Jurkat, Clone E6-1 (cell line): ENCODE measurements at regions not wholly inside any gene's neighbourhood (a gene's known extent, or its start where the extent isn't known, plus 50 kb on each side); places are given as distances from the start of the nearest gene placed in this dataset.

Experiments
- DNase-seq: peaks from one replicate; pipeline ENCODE4 v3.0.0-alpha.2; 2011; ENCODE audit warnings: low read depth, low spot score
- H3K4me3 ChIP-seq: 2 replicates; pipeline ENCODE4 v1.5.1; 2011; ENCODE audit warnings: mild to moderate bottlenecking, low read length, control low read depth, moderate library complexity

- no peak overlapping the region for H3K4me3 ChIP-seq
- no peak for DNase-seq
These were observed 553.1 kb downstream of the EFNB2 start for GRCh38 chr13:105982219-105982930.

- no peak for DNase-seq
- H3K4me3 ChIP-seq = no peak overlapping the region
These were observed 556.1 kb downstream of the EFNB2 start for GRCh38 chr13:105979131-105980011.

GRCh38 chr13:105974380-105974779, 561.1 kb downstream of the EFNB2 start:
- no peak overlapping the region for H3K4me3 ChIP-seq
- DNase-seq = no peak

GRCh38 chr13:105972811-105973590, 562.5 kb downstream of the EFNB2 start:
- no peak overlapping the region for H3K4me3 ChIP-seq
- no peak for DNase-seq

DNA sequence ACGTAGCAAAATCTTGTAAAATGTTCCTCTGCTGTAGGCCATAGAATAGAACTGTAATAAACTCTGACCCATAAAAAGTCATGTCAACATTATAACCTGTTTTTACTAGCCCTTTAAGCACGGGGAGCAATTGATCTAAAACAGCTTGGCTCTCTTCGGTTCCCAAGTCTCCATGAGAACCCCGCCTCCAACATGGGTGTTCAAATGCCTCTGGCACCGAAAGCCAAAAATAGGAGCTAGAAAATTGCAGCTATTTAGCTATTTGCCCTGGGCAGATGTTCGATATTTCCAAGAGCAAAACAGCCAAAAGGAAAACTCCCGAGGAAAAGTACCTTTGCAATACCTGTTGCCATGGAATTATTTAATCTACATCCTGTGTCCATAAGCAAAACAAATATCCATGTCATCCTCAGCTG, 563.1 kb downstream of the EFNB2 start:
- DNase-seq = no peak
- no peak overlapping the region for H3K4me3 ChIP-seq

- no peak for DNase-seq
- no peak overlapping the region for H3K4me3 ChIP-seq
These were observed 563.7 kb downstream of the EFNB2 start for GRCh38 chr13:105971738-105972137.

DNA sequence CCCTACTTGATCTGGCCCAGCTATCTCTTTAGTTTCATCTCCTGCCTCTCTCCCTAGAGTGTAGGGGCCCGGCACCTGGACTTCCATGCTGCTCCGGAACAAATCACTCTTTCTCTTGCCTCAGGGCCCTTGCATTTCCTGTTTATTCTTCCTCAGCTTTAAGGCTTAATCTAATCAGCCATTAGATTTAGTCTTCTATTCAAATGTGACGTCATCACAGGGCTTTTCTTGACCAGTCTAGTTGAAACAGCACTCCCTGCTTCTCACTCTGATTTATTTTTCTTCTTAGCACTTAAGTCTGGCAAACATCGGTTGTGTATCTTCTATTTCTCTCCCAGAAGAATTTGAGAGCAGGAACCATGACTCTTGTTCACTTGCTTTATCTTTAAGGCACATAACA, 564.1 kb downstream of the EFNB2 start:
- no peak overlapping the region for H3K4me3 ChIP-seq
- no peak for DNase-seq

GRCh38 chr13:105969761-105970160, 565.7 kb downstream of the EFNB2 start:
- no peak overlapping the region for H3K4me3 ChIP-seq
- DNase-seq = no peak

DNA sequence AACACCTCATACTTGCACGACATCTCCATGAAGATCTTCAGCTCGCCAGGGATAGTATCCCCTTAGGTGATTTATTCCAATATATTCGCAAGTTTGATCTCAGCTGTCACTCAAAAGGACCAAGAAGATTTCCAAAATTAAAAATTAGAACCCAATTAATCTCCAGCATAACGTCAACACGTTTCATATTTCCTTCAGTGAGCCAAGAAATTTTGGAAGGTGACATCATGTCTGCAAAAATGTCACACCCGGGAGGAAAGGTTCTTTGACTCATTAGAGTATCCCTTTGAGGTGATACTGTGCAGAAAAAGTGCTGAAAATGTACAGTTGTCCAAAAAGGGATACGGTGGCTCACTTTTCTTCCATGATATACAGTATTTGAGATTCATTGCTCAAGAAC, 569.6 kb downstream of the EFNB2 start:
- DNase-seq = no peak
- H3K4me3 ChIP-seq = no peak overlapping the region

DNA sequence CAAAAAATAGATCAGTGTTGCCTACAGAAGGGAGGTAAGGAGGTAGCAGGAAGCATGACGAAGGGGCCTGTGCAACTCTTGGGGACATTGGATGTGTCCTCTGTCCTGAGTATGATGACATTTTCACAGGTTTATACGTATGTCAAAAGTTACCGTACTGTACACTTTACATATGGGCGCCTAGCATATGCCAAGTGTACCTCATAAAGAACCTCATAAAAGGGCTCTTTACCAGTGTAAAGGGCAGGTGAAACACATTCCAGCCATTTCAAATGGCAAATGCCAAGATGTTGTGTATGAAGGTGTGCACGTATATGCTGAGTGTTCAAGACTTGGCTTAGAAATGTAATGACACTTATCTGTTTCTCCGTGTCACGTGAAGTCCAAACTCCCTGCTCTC, 573.4 kb downstream of the EFNB2 start:
- DNase-seq = no peak
- no peak overlapping the region for H3K4me3 ChIP-seq

GRCh38 chr13:105961438-105961837, 574.0 kb downstream of the EFNB2 start:
- DNase-seq = no peak
- no peak overlapping the region for H3K4me3 ChIP-seq

- H3K4me3 ChIP-seq = no peak overlapping the region
- DNase-seq = no peak
These were observed 575.1 kb downstream of the EFNB2 start for GRCh38 chr13:105960326-105960725.

DNA sequence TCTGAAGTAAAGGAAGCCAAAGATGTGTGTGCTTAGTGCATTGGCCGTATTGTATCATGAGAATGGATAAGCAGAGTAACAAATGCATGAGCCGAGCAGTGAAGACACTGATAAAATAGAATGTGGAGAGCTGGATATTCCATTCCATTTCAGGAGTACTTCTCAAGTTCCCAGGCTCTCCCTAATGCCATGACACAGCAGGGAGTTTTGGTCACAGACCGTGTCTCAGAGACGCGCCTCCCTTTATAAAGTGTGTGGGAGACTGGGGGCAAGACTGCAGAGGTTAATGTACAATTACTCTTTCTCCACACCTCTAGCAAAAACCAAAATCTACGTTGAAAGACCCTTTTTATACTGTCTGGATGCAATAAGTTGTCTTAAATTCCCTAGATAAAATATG, 575.6 kb downstream of the EFNB2 start:
- DNase-seq = no peak
- H3K4me3 ChIP-seq = no peak overlapping the region

GRCh38 chr13:105957769-105958438, 577.6 kb downstream of the EFNB2 start:
- no peak for DNase-seq
- no peak overlapping the region for H3K4me3 ChIP-seq

- no peak overlapping the region for H3K4me3 ChIP-seq
- DNase-seq = no peak
These were observed 578.5 kb downstream of the EFNB2 start for GRCh38 chr13:105956921-105957320.

GRCh38 chr13:105952973-105953290, 582.5 kb downstream of the EFNB2 start:
- no peak overlapping the region for H3K4me3 ChIP-seq
- no peak for DNase-seq

DNA sequence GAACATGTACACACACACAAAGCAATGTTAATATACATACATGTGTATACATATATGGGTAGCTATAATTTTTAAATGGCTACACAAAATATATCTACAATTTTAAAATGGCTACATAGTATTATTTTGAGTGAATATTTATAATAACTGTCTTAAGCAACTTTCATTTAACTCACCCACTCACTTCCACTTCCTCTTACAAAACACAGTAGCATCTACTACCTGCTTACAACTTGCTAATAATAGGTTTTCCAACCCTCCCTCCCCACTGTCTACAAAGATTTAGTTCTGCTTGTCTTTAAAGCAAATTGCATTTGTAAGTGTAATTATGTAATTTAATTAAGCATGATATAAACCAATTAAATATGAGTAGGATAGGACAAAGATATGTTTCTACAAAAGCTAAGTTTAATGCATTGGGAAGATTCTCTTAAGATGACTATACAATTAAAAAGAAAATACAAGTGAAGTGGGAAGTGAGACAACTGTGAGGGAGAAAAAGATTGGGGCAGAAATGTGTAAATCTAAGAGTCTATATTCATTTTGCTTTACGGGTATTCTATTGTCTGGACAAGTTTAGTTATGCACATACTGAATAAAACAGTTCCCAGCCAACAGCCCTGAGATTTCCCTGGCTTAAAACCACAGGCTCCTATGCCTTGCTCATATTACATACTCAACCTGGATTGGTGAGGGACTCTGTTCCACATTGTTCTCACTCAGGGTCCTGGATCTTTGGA, 583.1 kb downstream of the EFNB2 start:
- DNase-seq = no peak
- no peak overlapping the region for H3K4me3 ChIP-seq

- DNase-seq = no peak
- no peak overlapping the region for H3K4me3 ChIP-seq
These were observed 587.3 kb downstream of the EFNB2 start for GRCh38 chr13:105948143-105948542.

GRCh38 chr13:105940882-105941281, 594.6 kb downstream of the EFNB2 start:
- DNase-seq = no peak
- no peak overlapping the region for H3K4me3 ChIP-seq
